H9 (cell line): ENCODE measurements at regions not wholly inside any gene's neighbourhood (a gene's known extent, or its start where the extent isn't known, plus 50 kb on each side); places are given as distances from the start of the nearest gene placed in this dataset.

Source experiments
- DNase-seq: peaks from one replicate; pipeline ENCODE4 v3.0.0-alpha.2; 2017
- H2AFZ ChIP-seq: one replicate; pipeline ENCODE4 v1.6.1; 2013; ENCODE audit warnings: mild to moderate bottlenecking, low read length, control low read depth, moderate library complexity
- H2AK5ac ChIP-seq: 2 replicates; pipeline ENCODE4 v1.6.1; 2013; ENCODE audit warnings: low read length, control low read depth, mixed read lengths; ENCODE audit not compliant: insufficient read length
- H2BK120ac ChIP-seq: one replicate; pipeline ENCODE4 v1.6.1; 2013; ENCODE audit warnings: low read depth, mild to moderate bottlenecking, low read length, control low read depth, inconsistent platforms; ENCODE audit not compliant: poor library complexity, severe bottlenecking
- H2BK12ac ChIP-seq: 2 replicates; pipeline ENCODE4 v1.6.1; 2013; ENCODE audit warnings: low read length, control low read depth, mixed read lengths, low read depth; ENCODE audit not compliant: insufficient read length
- H2BK15ac ChIP-seq: 2 replicates; pipeline ENCODE4 v1.6.1; 2013; ENCODE audit warnings: low read depth, low read length, control low read depth
- H2BK20ac ChIP-seq: one replicate; pipeline ENCODE4 v1.6.1; 2013; ENCODE audit warnings: low read depth, mild to moderate bottlenecking, low read length, control low read depth, inconsistent platforms; ENCODE audit not compliant: poor library complexity, severe bottlenecking
- H2BK5ac ChIP-seq: 2 replicates; pipeline ENCODE4 v1.6.1; 2013; ENCODE audit warnings: low read length, control low read depth, mixed read lengths; ENCODE audit not compliant: insufficient read length
- H3K14ac ChIP-seq: 2 replicates; pipeline ENCODE4 v1.6.1; 2013; ENCODE audit warnings: low read length, control low read depth; ENCODE audit not compliant: insufficient read depth
- H3K18ac ChIP-seq: 2 replicates; pipeline ENCODE4 v1.6.1; 2013; ENCODE audit warnings: low read depth, mild to moderate bottlenecking, mixed read lengths, low read length, control low read depth; ENCODE audit not compliant: insufficient read length
- H3K23ac ChIP-seq: 2 replicates; pipeline ENCODE4 v1.6.1; 2013; ENCODE audit warnings: low read length, control low read depth, mixed read lengths, low read depth; ENCODE audit not compliant: insufficient read length
- H3K23me2 ChIP-seq: 2 replicates; pipeline ENCODE4 v1.6.1; 2013; ENCODE audit warnings: low read depth, mild to moderate bottlenecking, mixed read lengths, low read length, control low read depth; ENCODE audit not compliant: insufficient read length, poor library complexity, severe bottlenecking
- H3K27ac ChIP-seq: 2 replicates; pipeline ENCODE4 v1.5.1; 2013; ENCODE audit warnings: low read length, control low read depth, mixed read lengths, low read depth; ENCODE audit not compliant: insufficient read length
- H3K27me3 ChIP-seq: 2 replicates; pipeline ENCODE4 v1.6.1; 2013; ENCODE audit warnings: low read length, control low read depth, inconsistent platforms; ENCODE audit not compliant: insufficient read depth
- H3K4ac ChIP-seq: 2 replicates; pipeline ENCODE4 v1.6.1; 2013; ENCODE audit warnings: low read depth, mild to moderate bottlenecking, control low read depth, inconsistent platforms, low read length, moderate library complexity
- H3K4me1 ChIP-seq: 2 replicates; pipeline ENCODE4 v1.6.1; 2013; ENCODE audit warnings: low read length, control low read depth, inconsistent platforms; ENCODE audit not compliant: insufficient read depth
- H3K4me2 ChIP-seq: 2 replicates; pipeline ENCODE4 v1.6.1; 2013; ENCODE audit warnings: low read length, control low read depth, mixed read lengths; ENCODE audit not compliant: insufficient read length, insufficient read depth
- H3K56ac ChIP-seq: 2 replicates; pipeline ENCODE4 v1.6.1; 2013; ENCODE audit warnings: low read depth, mild to moderate bottlenecking, mixed read lengths, low read length, control low read depth; ENCODE audit not compliant: insufficient read length
- H3K79me1 ChIP-seq: 2 replicates; pipeline ENCODE4 v1.6.1; 2013; ENCODE audit warnings: low read depth, mild to moderate bottlenecking, moderate library complexity, low read length, control low read depth, inconsistent platforms; ENCODE audit not compliant: insufficient read depth, poor library complexity, severe bottlenecking
- H3K79me2 ChIP-seq: 2 replicates; pipeline ENCODE4 v1.6.1; 2013; ENCODE audit warnings: low read length, control low read depth, inconsistent platforms; ENCODE audit not compliant: insufficient read depth
- H3K9ac ChIP-seq: 2 replicates; pipeline ENCODE4 v1.6.1; 2013; ENCODE audit warnings: low read length, control low read depth, mixed read lengths; ENCODE audit not compliant: insufficient read length; ENCODE audit errors: extremely low read depth
- H3K9me3 ChIP-seq: one replicate; pipeline ENCODE4 v1.6.1; 2013; ENCODE audit warnings: low read depth, low read length, inconsistent platforms; ENCODE audit not compliant: control insufficient read depth
- H3T11ph ChIP-seq: one replicate; pipeline ENCODE4 v1.6.1; 2013; ENCODE audit warnings: mild to moderate bottlenecking, low read length, control low read depth, inconsistent platforms
- H4K20me1 ChIP-seq: one replicate; pipeline ENCODE4 v1.6.1; 2013; ENCODE audit not compliant: control insufficient read depth, insufficient read length, insufficient read depth
- H4K5ac ChIP-seq: 2 replicates; pipeline ENCODE4 v1.6.1; 2013; ENCODE audit warnings: low read depth, mild to moderate bottlenecking, mixed read lengths, low read length, control low read depth; ENCODE audit not compliant: insufficient read length
- H4K8ac ChIP-seq: replicated peaks from 2 replicates; pipeline ENCODE4 v1.6.1; 2013; ENCODE audit warnings: low read length, control low read depth, mixed read lengths, low read depth; ENCODE audit not compliant: insufficient read length
- H4K91ac ChIP-seq: 2 replicates; pipeline ENCODE4 v1.6.1; 2013; ENCODE audit warnings: low read depth, mild to moderate bottlenecking, moderate library complexity, mixed read lengths, low read length, control low read depth; ENCODE audit not compliant: insufficient read length
- H3K27ac Mint-ChIP-seq, 3 experiments: 2 replicates in 2 of 3; 3 replicates in 1 of 3; pipeline ENCODE4 v1.8.0; 2020 to 2021; ENCODE audit warnings: mixed read lengths in 3 of 3, mild to moderate bottlenecking in 1 of 3, moderate library complexity in 1 of 3
- H3K27me3 Mint-ChIP-seq: 2 replicates; pipeline ENCODE4 v1.8.0; 2021; ENCODE audit warnings: low read depth, mild to moderate bottlenecking, moderate library complexity, mixed read lengths
- H3K36me3 Mint-ChIP-seq, 3 experiments: 2 replicates in 2 of 3; 3 replicates in 1 of 3; pipeline ENCODE4 v1.8.0; 2020 to 2021; ENCODE audit warnings: low read depth in 3 of 3, mixed read lengths in 3 of 3; ENCODE audit not compliant: insufficient read depth in 1 of 3
- H3K4me1 Mint-ChIP-seq, 2 experiments: 2 replicates each; pipeline ENCODE4 v1.8.0; 2020; ENCODE audit warnings: mixed read lengths in 2 of 2
- H3K4me3 Mint-ChIP-seq, 2 experiments: 2 replicates in 1 of 2; 3 replicates in 1 of 2; pipeline ENCODE4 v1.8.0; 2020 to 2021; ENCODE audit warnings: mild to moderate bottlenecking in 2 of 2, mixed read lengths in 2 of 2, moderate library complexity in 1 of 2
- H3K9me3 Mint-ChIP-seq, 2 experiments: 2 replicates in 1 of 2; 3 replicates in 1 of 2; pipeline ENCODE4 v1.8.0; 2020; ENCODE audit warnings: mild to moderate bottlenecking in 2 of 2, mixed read lengths in 2 of 2, moderate library complexity in 1 of 2
- WGBS: extraction: QIAGEN DNeasy Blood & Tissue Kit; methylation state at CpG from one replicate; pipeline ENCODE4 v1.1.7; 2013; ENCODE audit warnings: missing lambda C conversion rate, low lambda C conversion rate, mixed read lengths; ENCODE audit not compliant: insufficient read length; ENCODE audit errors: extremely low coverage; 5-methylcytosine and 5-hydroxymethylcytosine counted together
- TF ChIP-seq, protein P1 (sequence below): fragments of 200-600 bp; sonication (generic); conservative IDR thresholded peaks from 3 replicates; pipeline ENCODE4 v1.8.0; 2021; ENCODE audit warnings: antibody characterized with exemption, mild to moderate bottlenecking

DNA sequence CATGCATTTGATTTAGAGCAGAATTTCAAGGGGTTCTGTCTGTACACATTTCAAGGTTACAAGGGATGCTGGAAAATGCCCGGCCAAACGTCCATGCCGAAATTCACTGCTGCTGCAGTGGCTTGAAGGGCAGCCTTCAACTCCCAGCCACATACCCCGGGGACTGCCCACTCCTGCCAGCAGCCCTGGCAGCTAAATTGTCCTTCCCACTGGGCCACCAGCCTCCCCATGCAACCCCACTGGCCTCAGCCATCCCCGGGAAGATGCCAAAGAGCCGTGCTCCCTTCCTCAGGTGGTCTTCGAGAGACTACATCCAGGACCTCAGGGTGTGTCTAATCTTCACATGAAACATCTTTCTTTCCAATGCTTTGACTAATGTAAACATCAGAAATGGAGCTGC is 478.7 kb upstream of the MYT1L start:
- H2BK12ac ChIP-seq: no peak overlapping the region
- H3K4me1 ChIP-seq: no peaks in the 10 kb centered on the region
- no peak overlapping the region for H2AFZ ChIP-seq
- H4K8ac ChIP-seq: no peak overlapping the region
- Mint-ChIP-seq H3K36me3 (peaks cover 3 to 17% (median 5%) of the 10 kb centered on the region in 3 experiments), H3K4me1 (peaks cover 4 to 5% of the 10 kb centered on the region in 2 experiments; a peak in 2 of 4 replicates), H3K9me3 (peaks cover 14 to 25% of the 10 kb centered on the region in 2 experiments), H3K27me3 (no peaks in the 10 kb centered on the region; the same call in 1 of the 2 replicates), H3K4me3 (no peak overlapping the region), H3K27ac (no peak overlapping the region)
- no peaks in the 10 kb centered on the region for H3K9me3 ChIP-seq
- no peaks in the 10 kb centered on the region for H3K23me2 ChIP-seq
- H3K79me2 ChIP-seq: no peaks in the 10 kb centered on the region
- no peak overlapping the region for H3K23ac ChIP-seq
- no peak overlapping the region for H3K4me2 ChIP-seq
- no peak overlapping the region for H2BK120ac ChIP-seq
- H2BK20ac ChIP-seq: no peak overlapping the region
- WGBS: no CpG with 5 or more reads among the region's 7 CpGs
- H3T11ph ChIP-seq: no peak overlapping the region
- H3K18ac ChIP-seq: no peak overlapping the region
- no peaks in the 10 kb centered on the region for H4K20me1 ChIP-seq
- no peak overlapping the region for H2AK5ac ChIP-seq
- no peak overlapping the region for H4K91ac ChIP-seq
- no peak overlapping the region for H2BK5ac ChIP-seq
- no peak overlapping the region for H3K9ac ChIP-seq
- H3K4ac ChIP-seq: no peak overlapping the region
- no peaks in the 10 kb centered on the region for H3K79me1 ChIP-seq
- no peak overlapping the region for H3K56ac ChIP-seq
- TF ChIP-seq, protein P1, sequence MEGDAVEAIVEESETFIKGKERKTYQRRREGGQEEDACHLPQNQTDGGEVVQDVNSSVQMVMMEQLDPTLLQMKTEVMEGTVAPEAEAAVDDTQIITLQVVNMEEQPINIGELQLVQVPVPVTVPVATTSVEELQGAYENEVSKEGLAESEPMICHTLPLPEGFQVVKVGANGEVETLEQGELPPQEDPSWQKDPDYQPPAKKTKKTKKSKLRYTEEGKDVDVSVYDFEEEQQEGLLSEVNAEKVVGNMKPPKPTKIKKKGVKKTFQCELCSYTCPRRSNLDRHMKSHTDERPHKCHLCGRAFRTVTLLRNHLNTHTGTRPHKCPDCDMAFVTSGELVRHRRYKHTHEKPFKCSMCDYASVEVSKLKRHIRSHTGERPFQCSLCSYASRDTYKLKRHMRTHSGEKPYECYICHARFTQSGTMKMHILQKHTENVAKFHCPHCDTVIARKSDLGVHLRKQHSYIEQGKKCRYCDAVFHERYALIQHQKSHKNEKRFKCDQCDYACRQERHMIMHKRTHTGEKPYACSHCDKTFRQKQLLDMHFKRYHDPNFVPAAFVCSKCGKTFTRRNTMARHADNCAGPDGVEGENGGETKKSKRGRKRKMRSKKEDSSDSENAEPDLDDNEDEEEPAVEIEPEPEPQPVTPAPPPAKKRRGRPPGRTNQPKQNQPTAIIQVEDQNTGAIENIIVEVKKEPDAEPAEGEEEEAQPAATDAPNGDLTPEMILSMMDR: no peak
- DNase-seq: no peak
- H2BK15ac ChIP-seq: no peak overlapping the region
- H3K14ac ChIP-seq: no peak overlapping the region
- H4K5ac ChIP-seq: no peak overlapping the region
- H3K27ac ChIP-seq: no peak overlapping the region
- no peaks in the 10 kb centered on the region for H3K27me3 ChIP-seq
